ENCODE measurements at regions not wholly inside any gene's neighbourhood (a gene's known extent, or its start where the extent isn't known, plus 50 kb on each side); places are given as distances from the start of the nearest gene placed in this dataset.

DNA sequence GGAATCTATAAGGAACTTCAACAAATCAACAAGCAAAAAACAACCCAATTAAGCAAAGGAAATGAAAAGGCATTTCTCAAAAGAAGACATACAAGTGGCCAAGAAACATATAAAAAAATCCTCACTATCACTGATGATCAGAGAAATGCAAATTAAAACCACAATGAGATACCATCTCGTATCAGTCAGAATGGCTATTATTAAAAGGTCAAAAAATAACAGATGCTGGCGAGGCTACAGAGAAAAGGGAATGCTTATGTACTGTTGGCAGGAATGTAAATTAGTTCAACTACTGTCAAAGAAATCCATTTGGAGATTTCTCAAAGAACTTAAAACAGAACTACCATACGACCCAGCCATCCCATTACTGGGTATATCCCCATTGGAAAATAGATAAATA lies 292.4 kb upstream of the FAT1 start:
- TF ChIP-seq CTCF (tag by site-specific recombination; IDR thresholded peaks at IDR 0.05) (no peak), ZNF639 (tag by site-specific recombination; IDR thresholded peaks at IDR 0.05) (no peak)

Data from HEK293 (cell line).